IMR-90 (cell line): ENCODE measurements at regions not wholly inside any gene's neighbourhood (a gene's known extent, or its start where the extent isn't known, plus 50 kb on each side); places are given as distances from the start of the nearest gene placed in this dataset.

Experiments
- ATAC-seq: fragments of 200-7000 bp; cut with Tn5 transposase; 2 replicates; pipeline ENCODE4 v1.9.1; 2020; ENCODE audit warnings: low read depth, mild to moderate bottlenecking, moderate library complexity
- BruUV-seq: library from RNA; stranded (reverse); fragments of 400-500 nt; replicated peaks from 2 replicates; lab custom pipeline; 2021; lab: Mats Ljungman, UMichigan
- CTCF ChIA-PET: fragments of 300-600 bp; formaldehyde crosslinking; extraction: SDS; loops from one replicate; lab custom pipeline; 2021; ENCODE audit warnings: antibody characterized with exemption; lab: Yijun Ruan, JAX
- POLR2A ChIA-PET: fragments of 300-600 bp; sonication (Branson Sonifier 250); formaldehyde crosslinking; loops from one replicate; lab custom pipeline; 2022; ENCODE audit warnings: antibody characterized with exemption; ENCODE audit not compliant: unreplicated experiment; lab: Charles Lee
- DNase-seq: peaks from one replicate; pipeline ENCODE4 v3.0.0; 2013
- H2AFZ ChIP-seq: replicated peaks from 2 replicates; pipeline ENCODE3; 2013; ENCODE audit warnings: low read length, mild to moderate bottlenecking; ENCODE audit not compliant: poor library complexity
- H2AK5ac ChIP-seq: 2 replicates; pipeline ENCODE4 v1.6.1; 2013; ENCODE audit warnings: low read depth, low read length, inconsistent platforms
- H2AK9ac ChIP-seq: replicated peaks from 2 replicates; pipeline ENCODE3; 2013; ENCODE audit warnings: mild to moderate bottlenecking, low read depth, low read length, moderate library complexity; ENCODE audit not compliant: poor library complexity
- H2BK120ac ChIP-seq: 2 replicates; pipeline ENCODE4 v1.6.1; 2013; ENCODE audit warnings: low read depth, low read length, inconsistent platforms
- H2BK15ac ChIP-seq: 3 replicates; pipeline ENCODE4 v1.6.1; 2013; ENCODE audit warnings: low read depth, low read length, inconsistent platforms
- H2BK20ac ChIP-seq: 2 replicates; pipeline ENCODE4 v1.6.1; 2013; ENCODE audit warnings: low read depth, mild to moderate bottlenecking, inconsistent platforms, low read length, moderate library complexity
- H2BK5ac ChIP-seq: 2 replicates; pipeline ENCODE4 v1.6.1; 2013; ENCODE audit warnings: mild to moderate bottlenecking, low read depth, low read length, inconsistent platforms; ENCODE audit not compliant: poor library complexity, severe bottlenecking
- H3K14ac ChIP-seq: replicated peaks from 2 replicates; pipeline ENCODE4 v1.6.1; 2013; ENCODE audit warnings: low read depth, low read length, inconsistent platforms
- H3K18ac ChIP-seq: 2 replicates; pipeline ENCODE4 v1.6.1; 2013; ENCODE audit warnings: low read depth, low read length, control low read depth
- H3K23ac ChIP-seq: 2 replicates; pipeline ENCODE4 v1.6.1; 2013; ENCODE audit warnings: low read depth, low read length, inconsistent platforms
- H3K27ac ChIP-seq: 2 replicates; pipeline ENCODE4 v1.5.1; 2013; ENCODE audit warnings: mild to moderate bottlenecking, control low read depth, low read length; ENCODE audit not compliant: insufficient read depth
- H3K27me3 ChIP-seq: 2 replicates; pipeline ENCODE4 v1.6.1; 2013; ENCODE audit warnings: low read length; ENCODE audit not compliant: control insufficient read depth, insufficient read depth
- H3K36me3 ChIP-seq: 2 replicates; pipeline ENCODE4 v1.6.1; 2013; ENCODE audit warnings: low read length, mixed read lengths; ENCODE audit not compliant: control insufficient read depth, insufficient read depth
- H3K4ac ChIP-seq: 2 replicates; pipeline ENCODE4 v1.6.1; 2013; ENCODE audit warnings: low read depth, low read length, inconsistent platforms
- H3K4me1 ChIP-seq: 2 replicates; pipeline ENCODE4 v1.6.1; 2013; ENCODE audit warnings: low read length, mixed read lengths; ENCODE audit not compliant: control insufficient read depth, insufficient read depth
- H3K4me2 ChIP-seq: 2 replicates; pipeline ENCODE4 v1.6.1; 2013; ENCODE audit warnings: low read depth, mild to moderate bottlenecking, control low read depth, low read length, moderate library complexity
- H3K4me3 ChIP-seq: 2 replicates; pipeline ENCODE4 v1.5.1; 2013; ENCODE audit warnings: low read depth, mild to moderate bottlenecking, control low read depth, low read length, moderate library complexity; ENCODE audit not compliant: insufficient read depth
- H3K56ac ChIP-seq: 2 replicates; pipeline ENCODE4 v1.6.1; 2013; ENCODE audit warnings: low read length, inconsistent platforms; ENCODE audit not compliant: insufficient read depth; ENCODE audit errors: extremely low read depth
- H3K79me1 ChIP-seq, 2 experiments: 2 replicates each; pipeline ENCODE4 v1.6.1; 2013; ENCODE audit warnings: low read length in 2 of 2, inconsistent platforms in 1 of 2, low read depth in 1 of 2
- H3K9ac ChIP-seq: 2 replicates; pipeline ENCODE4 v1.6.1; 2013; ENCODE audit warnings: low read depth, low read length, control low read depth
- H3K9me1 ChIP-seq: 2 replicates; pipeline ENCODE4 v1.6.1; 2013; ENCODE audit warnings: low read length, inconsistent platforms; ENCODE audit not compliant: insufficient read depth
- H3K9me3 ChIP-seq: 2 replicates; pipeline ENCODE4 v1.6.1; 2013; ENCODE audit warnings: low read length; ENCODE audit not compliant: control insufficient read depth, insufficient read depth
- H4K20me1 ChIP-seq: 2 replicates; pipeline ENCODE4 v1.6.1; 2013; ENCODE audit warnings: low read length, inconsistent platforms; ENCODE audit not compliant: insufficient read depth
- H4K5ac ChIP-seq: 2 replicates; pipeline ENCODE4 v1.6.1; 2013; ENCODE audit warnings: mild to moderate bottlenecking, low read depth, low read length, control low read depth
- H4K8ac ChIP-seq, 2 experiments: 2 replicates each; pipeline ENCODE4 v1.6.1; 2013; ENCODE audit warnings: low read depth in 2 of 2, low read length in 2 of 2, control low read depth in 1 of 2, inconsistent platforms in 1 of 2
- H4K91ac ChIP-seq: 2 replicates; pipeline ENCODE4 v1.6.1; 2013; ENCODE audit warnings: low read depth, low read length, inconsistent platforms; ENCODE audit not compliant: insufficient read depth
- BHLHE40 ChIP-seq: fragments of 150-350 bp; IDR thresholded peaks from 2 replicates; pipeline ENCODE4 v1.6.1; 2016; ENCODE audit warnings: mild to moderate bottlenecking, low read depth, low read length
- CEBPB ChIP-seq: IDR thresholded peaks from 2 replicates; pipeline ENCODE4 v1.6.1; 2012; ENCODE audit warnings: low read depth, low read length, improper control_type of control experiment
- CHD1 ChIP-seq: IDR thresholded peaks from 2 replicates; pipeline ENCODE4 v1.6.1; 2012; ENCODE audit warnings: low read depth, low read length, improper control_type of control experiment
- FOS ChIP-seq: fragments of 150-350 bp; IDR thresholded peaks from 2 replicates; pipeline ENCODE4 v1.6.1; 2016; ENCODE audit warnings: low read depth, low read length
- MAFK ChIP-seq: IDR thresholded peaks from 2 replicates; pipeline ENCODE4 v1.6.1; 2012; ENCODE audit warnings: low read depth, low read length, improper control_type of control experiment
- MAZ ChIP-seq: IDR thresholded peaks from 2 replicates; pipeline ENCODE4 v1.6.1; 2012; ENCODE audit warnings: low read depth, mild to moderate bottlenecking, low read length, improper control_type of control experiment, moderate library complexity, borderline replicate concordance
- MXI1 ChIP-seq: IDR thresholded peaks from 2 replicates; pipeline ENCODE4 v1.6.1; 2012; ENCODE audit warnings: low read depth, mild to moderate bottlenecking, low read length, moderate library complexity, borderline replicate concordance
- NFE2L2 ChIP-seq: fragments of 150-350 bp; IDR thresholded peaks from 2 replicates; pipeline ENCODE4 v1.6.1; 2016; ENCODE audit warnings: low read depth, mild to moderate bottlenecking, low read length
- POLR2A ChIP-seq: IDR thresholded peaks from 2 replicates; pipeline ENCODE4 v1.6.1; 2012; ENCODE audit warnings: mild to moderate bottlenecking, low read depth, low read length
- RAD21 ChIP-seq: IDR thresholded peaks from 2 replicates; pipeline ENCODE4 v1.6.1; 2012; ENCODE audit warnings: low read length, improper control_type of control experiment
- RCOR1 ChIP-seq: IDR thresholded peaks from 2 replicates; pipeline ENCODE4 v1.6.1; 2012; ENCODE audit warnings: mild to moderate bottlenecking, low read length, improper control_type of control experiment; ENCODE audit not compliant: insufficient replicate concordance
- RFX5 ChIP-seq: IDR thresholded peaks from 2 replicates; pipeline ENCODE4 v1.8.0; 2012; ENCODE audit warnings: low read depth, mild to moderate bottlenecking, low read length, moderate library complexity
- SMC3 ChIP-seq: fragments of 150-350 bp; IDR thresholded peaks from 2 replicates; pipeline ENCODE4 v1.6.1; 2016; ENCODE audit warnings: low read depth, mild to moderate bottlenecking, antibody characterized with exemption, low read length, moderate library complexity
- USF2 ChIP-seq: fragments of 150-350 bp; IDR thresholded peaks from 2 replicates; pipeline ENCODE4 v1.6.1; 2017; ENCODE audit warnings: mild to moderate bottlenecking, antibody characterized with exemption, low read length, low read depth
- WGBS, 2 experiments: methylation state at CpG; one replicate each; pipeline versions ENCODE4 v1.1.5 to v1.1.7; 2013; ENCODE audit warnings: missing lambda C conversion rate in 2 of 2; ENCODE audit not compliant: insufficient read length in 1 of 2; ENCODE audit errors: extremely low coverage in 2 of 2; 5-methylcytosine and 5-hydroxymethylcytosine counted together
- dilution Hi-C: fragments of 300-500 bp; cut with HindIII; formaldehyde crosslinking; loops from one replicate; pipeline ENCODE4 v1.14.3; 2018; ENCODE audit warnings: low sequenced_read_pairs; ENCODE audit not compliant: unreplicated experiment
- in situ Hi-C: fragments of 300-500 bp; cut with MboI; formaldehyde crosslinking; loops from 3 replicates; pipeline ENCODE4 v1.14.3; 2019; ENCODE audit warnings: low sequenced_read_pairs, inconsistent platforms, mixed read lengths
- intact Hi-C: fragments of 100-400 bp; cut with micrococcal nuclease; formaldehyde crosslinking; loops from 2 replicates; pipeline ENCODE4 v1.10.0; 2022
- TF ChIP-seq, protein P1 (sequence below): conservative IDR thresholded peaks from 2 replicates; pipeline ENCODE4 v1.5.1; 2012; ENCODE audit warnings: mild to moderate bottlenecking, low read depth, low read length, improper control_type of control experiment
- TF ChIP-seq, protein P2 (sequence below): fragments of 150-350 bp; IDR thresholded peaks from 2 replicates; pipeline ENCODE4 v1.6.1; 2016; ENCODE audit warnings: low read depth, mild to moderate bottlenecking, low read length, moderate library complexity, borderline replicate concordance

- no peak overlapping the region for H3K14ac ChIP-seq
- no peak overlapping the region for H3K23ac ChIP-seq
- H2AFZ ChIP-seq, result no peak overlapping the region
- no peak overlapping the region for H3K4me3 ChIP-seq
- H2BK5ac ChIP-seq, result no peak overlapping the region
- H3K4ac ChIP-seq, result no peak overlapping the region
- H3K56ac ChIP-seq, result no peak overlapping the region
- H4K91ac ChIP-seq, result no peak overlapping the region
- no peak for DNase-seq
- 100% methylated on average over 1 of the region's 2 CpGs; no CpG with 5 or more reads in 1 of the 2 experiments for WGBS, 2 experiments
- H3K27ac ChIP-seq, result no peak overlapping the region
- BruUV-seq, result no TSS peak
- H3K4me1 ChIP-seq, result no peaks in the 10 kb centered on the region
- no peaks in the 10 kb centered on the region for H3K9me3 ChIP-seq
- no peak overlapping the region for H2BK20ac ChIP-seq
- dilution Hi-C loops, result no loop called here
- ATAC-seq, result no peak
- H2AK9ac ChIP-seq, result no peak overlapping the region
- POLR2A ChIA-PET, result no interaction called here
- H3K79me1 ChIP-seq, result no peaks in the 10 kb centered on the region
- intact Hi-C loops, result no loop called here
- H3K9me1 ChIP-seq, result no peaks in the 10 kb centered on the region
- H3K18ac ChIP-seq, result no peak overlapping the region
- no peak overlapping the region for H3K4me2 ChIP-seq
- CTCF ChIA-PET, result no interaction called here
- no peak overlapping the region for H2BK120ac ChIP-seq
- H3K9ac ChIP-seq, result no peak overlapping the region
- H4K8ac ChIP-seq, result no peak overlapping the region
- in situ Hi-C loops, result no loop called here
- peaks cover 2% of the 10 kb centered on the region; the same call in 1 of the 2 replicates for H3K27me3 ChIP-seq
- no peak overlapping the region for H4K5ac ChIP-seq
- H2AK5ac ChIP-seq, result no peak overlapping the region
- H3K36me3 ChIP-seq, result no peaks in the 10 kb centered on the region
- H4K20me1 ChIP-seq, result no peaks in the 10 kb centered on the region
- no peak overlapping the region for H2BK15ac ChIP-seq
- TF ChIP-seq, protein P1, sequence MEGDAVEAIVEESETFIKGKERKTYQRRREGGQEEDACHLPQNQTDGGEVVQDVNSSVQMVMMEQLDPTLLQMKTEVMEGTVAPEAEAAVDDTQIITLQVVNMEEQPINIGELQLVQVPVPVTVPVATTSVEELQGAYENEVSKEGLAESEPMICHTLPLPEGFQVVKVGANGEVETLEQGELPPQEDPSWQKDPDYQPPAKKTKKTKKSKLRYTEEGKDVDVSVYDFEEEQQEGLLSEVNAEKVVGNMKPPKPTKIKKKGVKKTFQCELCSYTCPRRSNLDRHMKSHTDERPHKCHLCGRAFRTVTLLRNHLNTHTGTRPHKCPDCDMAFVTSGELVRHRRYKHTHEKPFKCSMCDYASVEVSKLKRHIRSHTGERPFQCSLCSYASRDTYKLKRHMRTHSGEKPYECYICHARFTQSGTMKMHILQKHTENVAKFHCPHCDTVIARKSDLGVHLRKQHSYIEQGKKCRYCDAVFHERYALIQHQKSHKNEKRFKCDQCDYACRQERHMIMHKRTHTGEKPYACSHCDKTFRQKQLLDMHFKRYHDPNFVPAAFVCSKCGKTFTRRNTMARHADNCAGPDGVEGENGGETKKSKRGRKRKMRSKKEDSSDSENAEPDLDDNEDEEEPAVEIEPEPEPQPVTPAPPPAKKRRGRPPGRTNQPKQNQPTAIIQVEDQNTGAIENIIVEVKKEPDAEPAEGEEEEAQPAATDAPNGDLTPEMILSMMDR, result no peak
- TF ChIP-seq, protein P2, sequence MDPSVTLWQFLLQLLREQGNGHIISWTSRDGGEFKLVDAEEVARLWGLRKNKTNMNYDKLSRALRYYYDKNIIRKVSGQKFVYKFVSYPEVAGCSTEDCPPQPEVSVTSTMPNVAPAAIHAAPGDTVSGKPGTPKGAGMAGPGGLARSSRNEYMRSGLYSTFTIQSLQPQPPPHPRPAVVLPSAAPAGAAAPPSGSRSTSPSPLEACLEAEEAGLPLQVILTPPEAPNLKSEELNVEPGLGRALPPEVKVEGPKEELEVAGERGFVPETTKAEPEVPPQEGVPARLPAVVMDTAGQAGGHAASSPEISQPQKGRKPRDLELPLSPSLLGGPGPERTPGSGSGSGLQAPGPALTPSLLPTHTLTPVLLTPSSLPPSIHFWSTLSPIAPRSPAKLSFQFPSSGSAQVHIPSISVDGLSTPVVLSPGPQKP, result no peak
- TF ChIP-seq SMC3, result no peak
- no peak for TF ChIP-seq CHD1
- no peak for TF ChIP-seq RAD21
- no peak for TF ChIP-seq MXI1
- no peak for TF ChIP-seq MAZ
- no peak for TF ChIP-seq FOS
- no peak for TF ChIP-seq USF2
- no peak for TF ChIP-seq MAFK
- no peak for TF ChIP-seq RFX5
- no peak for TF ChIP-seq NFE2L2
- no peak for TF ChIP-seq BHLHE40
- no peak for TF ChIP-seq POLR2A
- TF ChIP-seq CEBPB, result no peak
- no peak for TF ChIP-seq RCOR1
Observed at GRCh38 chr12:94513527-94513926, 53.9 kb upstream of the CEP83 start.
